NCI-H748 (cell line): ENCODE measurements at regions not wholly inside any gene's neighbourhood (a gene's known extent, or its start where the extent isn't known, plus 50 kb on each side); places are given as distances from the start of the nearest gene placed in this dataset.
A peak's percentile ranks its signal among the peaks of the same experiment; 100 is the strongest.

Source experiments
- DNase-seq: peaks from one replicate; lab custom pipeline; 2025; ENCODE audit not compliant: unreplicated experiment; lab: John Stamatoyannopoulos, UW

DNA sequence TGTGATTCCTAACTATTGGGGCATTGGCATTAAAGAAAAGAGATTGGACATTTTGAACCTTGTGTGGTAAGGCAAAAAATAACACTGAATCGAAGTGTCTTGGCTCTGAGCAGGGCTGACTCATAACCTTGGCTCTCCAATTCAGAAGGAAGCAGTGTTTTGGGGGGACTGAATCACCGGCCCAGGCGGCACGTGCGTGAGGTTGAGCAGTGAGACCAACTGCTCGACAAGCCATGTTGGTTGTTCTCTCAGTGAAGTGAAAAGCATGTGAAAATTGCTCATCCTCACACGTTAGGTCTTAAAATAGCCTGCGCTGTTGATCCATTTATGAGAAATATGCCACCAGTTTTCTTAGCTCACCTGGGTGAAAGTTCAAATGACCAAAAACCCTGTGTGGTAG lies 137.8 kb upstream of the SPACA1 start:
- DNase-seq = no peak

DNA sequence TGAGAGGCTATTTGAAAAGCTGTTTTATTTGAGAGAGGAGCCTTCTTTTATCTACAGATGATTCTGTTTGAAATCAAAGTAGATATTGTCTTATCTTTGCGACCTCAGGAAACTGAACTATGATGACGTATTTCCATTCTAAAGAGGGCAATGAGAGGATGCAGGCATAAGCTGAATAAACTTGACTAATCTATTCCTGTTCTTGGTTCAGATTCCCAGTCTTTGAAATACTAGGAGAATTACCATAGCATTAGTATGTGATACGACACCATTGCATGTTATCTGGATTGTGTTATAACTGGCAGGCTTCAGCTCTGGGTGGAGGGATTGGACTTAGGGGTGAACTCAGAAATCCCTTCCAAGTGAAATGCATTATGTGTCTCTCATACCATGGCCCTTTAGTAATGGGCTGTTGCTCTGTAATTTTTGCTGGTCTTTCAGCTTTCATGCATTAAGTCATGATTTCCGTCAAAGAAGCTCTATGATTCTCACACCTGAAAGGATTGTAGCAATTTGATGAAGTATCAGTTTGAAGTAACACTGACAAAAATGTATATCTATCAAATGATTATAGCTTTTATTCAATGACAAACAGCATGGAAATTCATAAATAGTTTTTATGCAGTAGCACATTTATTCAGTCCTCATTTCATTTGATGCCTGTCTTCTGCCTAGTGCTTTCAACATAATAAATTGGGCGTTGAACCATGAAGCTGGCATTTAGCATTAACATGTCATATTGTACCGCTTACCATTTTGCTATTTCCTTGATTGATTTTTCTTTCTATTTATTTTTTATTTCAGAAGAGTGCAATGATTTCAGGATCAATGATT lies 138.4 kb upstream of the SPACA1 start:
- DNase-seq = no peak

DNA sequence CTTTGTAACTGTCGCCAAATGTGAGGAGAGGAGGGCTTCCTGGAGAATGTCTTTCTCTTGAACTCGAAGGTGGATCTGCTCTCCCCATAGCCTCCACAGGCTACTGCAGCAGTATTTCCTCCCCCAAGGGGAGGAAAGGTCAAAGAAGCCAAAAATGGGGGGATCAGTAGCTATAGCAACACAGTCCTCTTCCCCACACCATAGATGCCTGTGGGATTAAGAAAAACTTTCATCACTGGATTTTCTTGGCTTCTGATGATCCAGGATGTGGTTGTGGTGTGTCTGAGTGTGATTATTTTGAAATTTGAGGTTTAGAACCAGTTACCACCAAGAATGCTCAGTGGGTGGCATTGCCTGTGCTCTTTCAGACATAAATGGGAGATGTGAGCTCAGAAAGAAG lies 140.1 kb upstream of the SPACA1 start:
- DNase-seq = no peak

- DNase-seq = no peak
These were observed 142.5 kb upstream of the SPACA1 start for GRCh38 chr6:87905101-87905641.

DNA sequence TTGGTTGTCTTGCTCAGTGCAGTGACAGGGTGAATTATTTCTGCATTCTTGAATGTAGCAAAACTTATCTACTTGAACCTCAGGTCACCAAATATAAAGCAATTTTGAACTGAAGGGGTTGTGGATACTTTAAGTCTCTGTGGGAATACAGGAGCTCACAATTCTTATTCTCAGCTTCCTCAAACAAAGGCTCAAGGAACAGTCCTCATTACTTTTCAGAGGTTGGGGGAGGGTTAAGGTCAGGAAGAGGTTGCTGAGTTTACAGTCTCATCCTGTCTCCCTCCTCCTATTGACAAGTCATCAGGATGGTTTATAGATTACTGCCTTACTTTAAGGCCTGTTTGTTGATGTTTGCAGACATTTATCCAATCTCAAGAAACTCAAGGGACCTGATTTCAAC lies 143.6 kb upstream of the SPACA1 start:
- DNase-seq = no peak

DNA sequence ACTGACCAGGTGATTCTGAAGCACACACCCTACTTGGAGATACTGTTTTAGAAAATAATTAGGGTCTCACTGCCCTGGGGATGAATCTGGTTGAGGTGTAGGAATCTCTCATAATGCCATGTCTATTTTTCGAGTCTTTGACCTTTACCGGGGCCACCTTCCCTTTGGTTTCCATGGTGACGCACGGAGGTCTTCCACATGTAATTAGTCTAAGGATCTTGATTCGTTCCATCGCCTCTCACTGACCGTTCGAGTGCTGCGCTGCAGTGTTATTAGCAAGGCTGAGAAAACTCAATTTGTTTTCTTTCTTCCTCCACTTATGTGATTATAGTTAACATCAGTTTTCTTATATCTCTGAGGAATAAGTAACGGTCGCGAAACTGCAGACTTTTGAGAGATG lies 144.3 kb upstream of the SPACA1 start:
- peak; percentile 19 for DNase-seq

DNA sequence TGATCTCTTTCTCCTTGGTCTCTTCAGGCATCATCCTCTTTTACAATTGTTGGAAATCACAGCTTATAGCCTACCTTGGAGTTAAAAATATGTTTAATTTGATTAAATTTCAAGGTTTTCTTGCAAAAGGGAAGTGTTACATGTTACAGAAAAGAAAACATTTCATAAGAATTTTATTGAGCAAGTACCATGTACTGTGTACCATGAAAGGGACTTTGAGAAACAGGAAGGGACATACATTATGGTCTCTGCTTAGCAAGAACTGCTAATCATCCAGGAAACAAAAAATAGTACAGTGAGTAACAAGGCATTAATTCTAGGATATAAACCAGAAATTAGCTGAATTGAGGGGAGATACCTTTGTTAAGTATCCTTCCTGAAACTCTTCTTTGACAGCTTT lies 145.3 kb upstream of the SPACA1 start:
- DNase-seq = no peak

- DNase-seq = no peak
These were observed 146.0 kb upstream of the SPACA1 start for GRCh38 chr6:87901613-87902012.

DNA sequence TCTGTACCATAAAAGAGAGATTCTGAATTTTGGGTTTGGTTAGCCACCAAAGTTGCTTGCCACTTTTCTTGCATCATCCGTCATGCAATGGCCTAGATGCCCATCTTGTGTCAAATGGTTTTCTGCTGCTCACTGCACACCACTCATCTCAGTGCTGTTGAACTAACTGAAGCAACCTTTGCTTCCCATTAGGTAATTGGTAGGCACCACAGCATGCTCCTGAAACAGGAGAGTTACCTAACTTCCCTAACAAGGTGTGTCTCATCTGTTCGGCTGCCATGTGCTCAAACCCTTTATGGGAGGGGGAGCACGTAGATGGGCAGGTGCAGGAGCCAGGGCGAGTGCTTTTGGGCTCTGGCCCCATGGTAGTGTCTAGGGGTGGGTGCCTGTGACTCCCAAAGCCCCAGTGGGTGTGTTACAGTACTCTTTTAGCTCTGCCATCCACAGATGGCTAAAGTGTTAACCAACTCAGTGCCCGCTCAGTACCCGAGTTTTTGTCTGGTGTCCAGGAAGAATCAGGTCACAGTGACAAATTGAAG lies 147.4 kb upstream of the SPACA1 start:
- no peak for DNase-seq

DNA sequence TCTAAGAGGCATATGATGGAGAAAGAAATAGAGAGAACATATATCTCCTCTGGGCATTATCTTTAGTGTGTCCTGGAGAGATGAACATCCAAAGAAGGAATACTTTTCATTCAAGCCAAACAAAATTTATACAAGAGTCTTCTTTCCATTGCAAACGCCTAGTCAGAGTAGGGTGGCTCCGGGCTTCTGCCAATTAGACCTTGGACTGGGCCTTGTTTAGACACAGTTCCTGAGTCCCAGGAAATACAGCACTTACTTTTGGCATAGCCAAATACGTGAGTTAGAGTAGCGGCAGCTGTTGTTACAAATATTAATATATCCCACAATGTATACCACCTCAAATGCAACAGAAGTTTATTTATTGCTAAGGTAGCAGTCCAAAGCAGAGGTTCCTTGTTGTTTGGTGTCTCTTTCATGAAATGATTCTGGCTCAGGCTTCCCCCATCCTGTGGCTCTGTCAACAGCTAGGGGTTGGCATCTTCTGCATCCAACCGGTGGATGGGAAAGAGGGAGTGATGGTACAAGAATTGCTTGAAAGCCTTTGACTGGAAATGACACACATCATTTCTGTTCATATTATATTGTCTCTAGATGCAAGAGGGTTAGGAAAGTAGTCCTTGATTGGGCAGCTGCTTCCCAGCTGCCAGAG lies 148.0 kb upstream of the SPACA1 start:
- no peak for DNase-seq

DNA sequence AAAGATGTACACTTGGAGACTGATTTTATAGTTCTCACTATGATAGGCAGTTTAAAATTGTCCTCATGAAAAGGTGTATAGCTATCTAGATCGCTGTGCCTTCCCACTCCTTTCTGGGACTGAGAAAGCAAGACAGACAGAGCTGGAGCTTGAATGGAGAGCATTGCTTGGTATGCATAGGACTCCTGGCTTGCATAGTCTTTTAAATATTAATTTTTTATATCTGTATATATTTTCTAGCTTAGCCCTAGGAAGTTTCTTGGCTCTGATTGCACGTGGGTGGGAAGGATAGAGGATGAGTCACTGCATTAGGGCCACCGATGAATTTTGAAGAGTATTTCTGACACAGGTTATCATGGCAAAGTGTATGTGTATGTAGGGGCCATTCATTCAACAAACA lies 150.0 kb upstream of the SPACA1 start:
- no peak for DNase-seq

DNA sequence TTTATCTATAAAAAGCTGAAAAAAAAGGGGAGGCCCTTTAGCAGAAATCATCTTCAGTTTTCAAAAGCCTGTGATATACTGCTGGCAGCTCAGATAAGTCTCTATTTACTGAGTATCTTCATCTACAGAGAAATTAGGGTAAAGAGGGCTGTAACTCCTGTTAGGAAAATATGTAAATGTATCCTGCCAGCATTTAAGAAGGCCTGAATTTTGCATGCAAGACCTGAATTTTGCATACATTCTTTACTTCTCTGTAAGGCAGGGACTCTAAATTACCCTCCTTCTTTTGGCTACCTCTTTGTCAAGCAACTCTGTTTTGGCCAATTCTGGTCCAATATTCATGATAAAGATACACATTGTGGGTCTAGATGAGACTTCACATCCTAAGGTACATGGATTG lies 150.6 kb upstream of the SPACA1 start:
- DNase-seq = no peak

GRCh38 chr6:87887266-87887665 lies 160.4 kb upstream of the SPACA1 start:
- no peak for DNase-seq

DNA sequence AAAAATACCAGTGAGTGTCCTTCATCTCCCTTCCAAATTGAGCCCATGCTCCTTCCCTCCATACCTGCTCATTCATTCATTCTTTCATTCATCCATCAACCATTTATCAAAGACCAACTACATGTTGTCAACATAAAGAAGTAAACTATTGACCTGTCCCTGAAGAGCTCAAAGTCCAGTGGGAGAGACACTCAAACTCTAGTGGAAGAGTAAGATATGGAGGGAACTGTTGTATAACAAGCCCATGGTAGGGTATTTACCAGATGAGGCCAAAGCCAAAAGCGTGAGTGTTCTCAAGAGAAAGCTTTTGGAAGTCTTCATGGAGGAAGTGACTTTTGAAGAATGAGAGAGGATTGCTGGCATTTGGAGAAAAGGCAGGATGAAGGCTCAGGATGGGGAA lies 163.4 kb upstream of the SPACA1 start:
- DNase-seq = no peak

DNA sequence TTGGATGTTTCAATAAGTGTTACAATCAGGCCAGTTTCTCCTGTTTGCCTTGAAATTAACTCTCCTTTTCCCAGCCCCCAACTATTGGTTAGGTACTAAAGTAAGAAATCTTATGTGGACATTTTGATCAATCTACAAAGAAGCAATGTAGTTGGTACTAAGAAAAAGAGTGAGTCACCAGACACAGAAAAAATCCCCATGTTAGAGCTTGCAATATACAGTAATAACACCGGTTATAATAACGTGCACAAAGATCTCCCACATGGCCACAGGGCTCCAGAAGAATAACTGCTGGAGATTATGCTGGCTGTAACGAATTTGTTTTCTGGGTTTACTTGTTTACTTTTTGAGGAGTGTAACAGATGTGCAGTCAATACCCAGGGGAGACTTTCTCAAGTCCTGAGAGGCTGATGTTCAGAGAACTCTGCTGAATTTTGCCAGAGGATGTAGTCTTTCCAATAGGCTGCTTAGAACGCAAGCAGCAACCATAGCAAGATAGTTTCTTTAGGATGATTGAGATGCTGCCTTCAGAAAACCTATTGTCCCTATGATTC lies 166.2 kb upstream of the SPACA1 start:
- no peak for DNase-seq

- DNase-seq = no peak
These were observed 168.3 kb upstream of the SPACA1 start for GRCh38 chr6:87879132-87879861.

DNA sequence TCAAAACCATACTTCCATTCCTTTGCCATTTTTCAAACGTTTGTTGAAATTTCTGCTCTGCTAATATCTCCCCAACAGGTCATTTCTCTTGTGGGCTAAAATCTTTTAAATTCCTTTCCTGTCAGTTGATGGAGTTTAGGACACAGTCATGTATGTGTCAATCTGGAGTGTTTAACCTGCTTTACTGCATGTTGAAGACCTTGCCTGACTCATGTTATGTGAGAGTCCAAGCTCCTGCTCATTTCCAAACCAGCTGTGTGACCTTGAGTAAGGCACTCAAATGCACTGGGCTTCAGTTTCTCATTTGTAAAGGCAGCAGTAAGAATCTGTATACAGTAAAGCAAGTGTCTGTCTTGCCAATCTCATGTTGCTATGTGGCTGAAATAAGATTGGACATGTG lies 171.9 kb upstream of the SPACA1 start:
- DNase-seq = no peak

DNA sequence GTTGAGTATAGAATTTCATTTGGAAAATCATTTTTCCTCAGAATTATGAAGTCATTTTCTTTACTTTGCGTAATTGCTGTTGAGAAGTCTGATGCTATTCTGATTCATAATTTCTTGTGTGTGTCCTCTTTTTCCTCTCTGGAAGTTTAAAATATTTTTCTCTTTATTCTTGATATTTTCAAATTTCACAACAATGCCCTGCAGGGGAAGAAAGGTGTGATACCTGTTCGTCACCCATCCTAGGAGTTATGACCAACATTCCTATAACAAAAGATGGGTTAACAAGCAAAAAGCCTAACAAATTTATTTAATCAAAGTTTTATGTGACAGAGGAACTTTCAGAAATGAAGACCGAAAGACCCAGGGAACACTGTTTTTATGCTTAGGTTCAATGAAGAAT lies 171.5 kb upstream of the AKIRIN2 start:
- DNase-seq = no peak

- no peak for DNase-seq
These were observed 168.5 kb upstream of the AKIRIN2 start for GRCh38 chr6:87870556-87870955.

DNA sequence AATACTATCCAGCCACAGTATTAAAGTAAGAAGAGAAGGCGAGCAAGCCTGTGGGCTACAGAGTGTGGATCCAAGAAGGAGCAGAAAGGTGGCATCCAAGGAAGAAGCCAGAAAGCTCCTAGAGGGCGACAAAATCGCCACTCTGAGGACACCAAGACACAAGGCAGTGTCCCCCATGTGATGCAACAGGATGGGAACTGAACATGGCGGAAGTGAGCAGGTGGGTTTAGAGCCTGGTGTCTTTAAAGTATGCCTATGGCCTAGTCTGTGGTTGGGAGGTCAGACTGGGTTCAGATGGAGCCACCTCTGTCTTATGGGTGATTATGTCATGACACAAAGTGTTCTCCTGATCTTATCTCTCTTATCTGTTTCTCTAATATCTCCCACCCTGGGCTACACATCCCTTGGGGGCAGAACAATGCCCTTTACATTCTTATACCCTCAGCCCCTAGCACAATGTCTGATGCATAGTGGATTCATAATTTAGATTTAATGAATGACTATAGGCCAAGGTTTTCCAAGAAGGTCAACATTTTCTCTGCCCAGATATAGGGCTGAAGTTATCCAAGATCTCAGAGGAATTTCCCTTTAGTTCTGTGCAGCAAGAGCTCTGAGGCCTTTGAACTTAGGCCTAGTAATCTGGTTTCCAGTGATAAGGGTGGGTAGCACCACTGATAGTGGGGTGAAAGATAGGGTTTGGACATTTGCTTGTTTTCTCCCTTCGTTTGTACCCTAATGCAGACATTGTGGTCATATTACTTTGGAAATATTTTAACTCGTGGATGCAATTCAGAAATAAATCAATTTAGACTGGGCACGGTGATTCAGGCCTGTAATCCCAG lies 167.3 kb upstream of the AKIRIN2 start:
- DNase-seq = no peak
